ENCODE measurements at regions not wholly inside any gene's neighbourhood (a gene's known extent, or its start where the extent isn't known, plus 50 kb on each side); places are given as distances from the start of the nearest gene placed in this dataset.

GRCh38 chr2:16161085-16161565 lies 220.8 kb downstream of the MYCN start:
- TF ChIP-seq POLR2A (IDR thresholded peaks at IDR 0.05): no peak
- TF ChIP-seq CTCF (IDR thresholded peaks at IDR 0.05): no peak
- TF ChIP-seq EP300 (IDR thresholded peaks at IDR 0.05): no peak
- no peak for TF ChIP-seq POLR2AphosphoS5 (IDR thresholded peaks at IDR 0.05)
